Mammary epithelial cell (primary cell): ENCODE measurements at regions not wholly inside any gene's neighbourhood (a gene's known extent, or its start where the extent isn't known, plus 50 kb on each side); places are given as distances from the start of the nearest gene placed in this dataset.

Experiments used
- CTCF ChIP-seq, 2 donors: IDR thresholded peaks in 1 of 2; conservative IDR thresholded peaks in 1 of 2; 2 replicates each; pipeline ENCODE4 v1.5.1; 2011 to 2012; ENCODE audit warnings: inconsistent platforms in 2 of 2, low read length in 2 of 2, mild to moderate bottlenecking in 2 of 2, control low read depth in 1 of 2, low read depth in 1 of 2; ENCODE audit not compliant: insufficient read depth in 1 of 2; ENCODE audit errors: extremely low read depth in 1 of 2
- EZH2 ChIP-seq: IDR thresholded peaks from 2 replicates; pipeline ENCODE4 v1.6.1; 2012; ENCODE audit warnings: low read length, inconsistent platforms, borderline replicate concordance

DNA sequence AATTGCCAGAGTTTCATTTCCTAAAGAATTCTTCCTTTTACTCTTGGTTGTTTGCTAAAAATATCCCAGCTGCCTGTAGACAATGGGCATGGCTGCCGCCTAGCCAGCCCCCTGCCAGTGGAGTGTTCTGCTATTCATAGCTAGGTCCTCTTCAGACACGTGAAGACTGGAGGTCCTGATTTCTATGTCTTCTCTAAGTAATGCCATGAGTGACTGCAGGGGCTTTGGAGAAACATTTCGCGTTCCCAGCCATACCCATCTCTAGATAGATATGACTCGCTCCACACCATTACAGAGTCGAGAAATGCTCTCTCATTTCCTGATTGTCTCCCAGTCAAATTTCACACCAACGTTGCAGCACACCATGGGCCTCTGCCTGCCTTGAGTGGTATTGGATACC lies 99.5 kb upstream of the BACE2 start:
- TF ChIP-seq CTCF (conservative IDR thresholded peaks at IDR 0.05 in 1 of 2, IDR thresholded peaks at IDR 0.05 in 1 of 2; ENCODE audit: extremely low read depth in 1 of 2, insufficient read depth in 1 of 2, low read depth in 1 of 2, low read length in 2 of 2) (no peak), EZH2 (no peak)
